ENCODE measurements at regions not wholly inside any gene's neighbourhood (a gene's known extent, or its start where the extent isn't known, plus 50 kb on each side); places are given as distances from the start of the nearest gene placed in this dataset.
A peak's percentile ranks its signal among the peaks of the same experiment; 100 is the strongest.

DNA sequence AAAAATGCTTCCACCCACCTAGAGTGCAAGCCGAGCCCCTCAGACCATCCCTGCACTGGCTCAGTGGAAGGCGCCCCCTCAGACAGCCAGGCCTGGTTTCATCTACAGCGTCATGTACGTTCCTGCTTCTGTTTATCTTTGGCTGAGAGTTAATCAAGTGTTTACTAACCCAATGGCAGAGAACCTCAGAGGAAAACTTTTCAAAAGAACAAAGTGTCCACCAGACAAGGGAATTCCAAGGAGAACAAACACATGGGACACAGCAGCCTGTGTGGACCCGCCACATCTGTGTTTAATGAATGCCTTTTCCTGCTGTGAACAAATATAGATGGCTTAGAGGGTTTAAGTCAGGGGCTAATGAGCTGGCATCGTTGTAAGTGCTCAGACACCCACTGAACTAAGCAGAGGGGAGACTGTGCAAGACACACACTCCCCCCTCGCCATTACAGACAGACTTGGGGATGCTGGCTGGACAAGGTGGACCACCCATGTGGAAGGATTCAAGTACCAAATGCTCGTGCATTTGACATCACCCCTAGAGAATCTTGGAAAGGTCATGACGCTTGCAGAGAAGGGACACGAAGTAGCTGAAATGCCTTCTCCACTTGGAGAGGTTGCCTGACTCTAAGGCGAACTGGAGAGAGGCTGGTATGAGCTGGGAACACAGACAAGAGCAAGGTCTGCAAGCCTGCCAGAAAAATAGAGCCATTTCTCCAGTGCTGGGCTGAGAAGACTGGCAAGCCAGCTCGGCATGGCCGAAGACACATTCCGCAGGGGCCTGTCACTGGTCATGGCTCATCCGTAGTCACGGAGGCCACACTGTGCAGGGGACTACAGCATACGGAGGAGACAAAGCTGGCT lies 53.5 kb upstream of the NXT1 start:
- no peak overlapping the region for H2BK20ac ChIP-seq (ENCODE audit: low read depth, low read length)
- CTCF ChIA-PET, result no interaction called here
- in situ Hi-C loops (cut with MboI; ENCODE audit: low sequenced_read_pairs), result no loop called here
- POLR2A ChIA-PET (ENCODE audit: unreplicated experiment), result no interaction called here
- no peaks in the 10 kb centered on the region for H3K9me3 ChIP-seq (ENCODE audit: control insufficient read depth, insufficient read depth, low read length)
- H3K9ac ChIP-seq (ENCODE audit: low read depth, low read length), result no peak overlapping the region
- no peak overlapping the region for H3K14ac ChIP-seq (replicated peaks; ENCODE audit: low read depth, low read length)
- no peaks in the 10 kb centered on the region for H3K36me3 ChIP-seq (ENCODE audit: control insufficient read depth, insufficient read depth, low read length)
- H2BK15ac ChIP-seq (ENCODE audit: low read depth, low read length), result no peak overlapping the region
- TF ChIP-seq MAZ (IDR thresholded peaks at IDR 0.05; ENCODE audit: borderline replicate concordance, low read depth, low read length) (no peak), RCOR1 (IDR thresholded peaks at IDR 0.05; ENCODE audit: insufficient replicate concordance, low read length) (no peak), CEBPB (IDR thresholded peaks at IDR 0.05; ENCODE audit: low read depth, low read length) (no peak), MAFK (IDR thresholded peaks at IDR 0.05; ENCODE audit: low read depth, low read length) (no peak), BHLHE40 (IDR thresholded peaks at IDR 0.05; ENCODE audit: low read depth, low read length) (no peak), RFX5 (IDR thresholded peaks at IDR 0.05; ENCODE audit: low read depth, low read length) (no peak), RAD21 (IDR thresholded peaks at IDR 0.05; ENCODE audit: low read length) (no peak), CHD1 (IDR thresholded peaks at IDR 0.05; ENCODE audit: low read depth, low read length) (no peak), POLR2A (IDR thresholded peaks at IDR 0.05; ENCODE audit: low read depth, low read length) (no peak), SMC3 (IDR thresholded peaks at IDR 0.05; ENCODE audit: low read depth, low read length) (no peak), NFE2L2 (IDR thresholded peaks at IDR 0.05; ENCODE audit: low read depth, low read length) (no peak)
- TF ChIP-seq, protein P1, sequence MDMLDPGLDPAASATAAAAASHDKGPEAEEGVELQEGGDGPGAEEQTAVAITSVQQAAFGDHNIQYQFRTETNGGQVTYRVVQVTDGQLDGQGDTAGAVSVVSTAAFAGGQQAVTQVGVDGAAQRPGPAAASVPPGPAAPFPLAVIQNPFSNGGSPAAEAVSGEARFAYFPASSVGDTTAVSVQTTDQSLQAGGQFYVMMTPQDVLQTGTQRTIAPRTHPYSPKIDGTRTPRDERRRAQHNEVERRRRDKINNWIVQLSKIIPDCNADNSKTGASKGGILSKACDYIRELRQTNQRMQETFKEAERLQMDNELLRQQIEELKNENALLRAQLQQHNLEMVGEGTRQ (IDR thresholded peaks at IDR 0.05; ENCODE audit: low read depth, low read length), result no peak
- TF ChIP-seq, protein P2, sequence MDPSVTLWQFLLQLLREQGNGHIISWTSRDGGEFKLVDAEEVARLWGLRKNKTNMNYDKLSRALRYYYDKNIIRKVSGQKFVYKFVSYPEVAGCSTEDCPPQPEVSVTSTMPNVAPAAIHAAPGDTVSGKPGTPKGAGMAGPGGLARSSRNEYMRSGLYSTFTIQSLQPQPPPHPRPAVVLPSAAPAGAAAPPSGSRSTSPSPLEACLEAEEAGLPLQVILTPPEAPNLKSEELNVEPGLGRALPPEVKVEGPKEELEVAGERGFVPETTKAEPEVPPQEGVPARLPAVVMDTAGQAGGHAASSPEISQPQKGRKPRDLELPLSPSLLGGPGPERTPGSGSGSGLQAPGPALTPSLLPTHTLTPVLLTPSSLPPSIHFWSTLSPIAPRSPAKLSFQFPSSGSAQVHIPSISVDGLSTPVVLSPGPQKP (IDR thresholded peaks at IDR 0.05; ENCODE audit: borderline replicate concordance, low read depth, low read length), result no peak
- TF ChIP-seq, protein P3, sequence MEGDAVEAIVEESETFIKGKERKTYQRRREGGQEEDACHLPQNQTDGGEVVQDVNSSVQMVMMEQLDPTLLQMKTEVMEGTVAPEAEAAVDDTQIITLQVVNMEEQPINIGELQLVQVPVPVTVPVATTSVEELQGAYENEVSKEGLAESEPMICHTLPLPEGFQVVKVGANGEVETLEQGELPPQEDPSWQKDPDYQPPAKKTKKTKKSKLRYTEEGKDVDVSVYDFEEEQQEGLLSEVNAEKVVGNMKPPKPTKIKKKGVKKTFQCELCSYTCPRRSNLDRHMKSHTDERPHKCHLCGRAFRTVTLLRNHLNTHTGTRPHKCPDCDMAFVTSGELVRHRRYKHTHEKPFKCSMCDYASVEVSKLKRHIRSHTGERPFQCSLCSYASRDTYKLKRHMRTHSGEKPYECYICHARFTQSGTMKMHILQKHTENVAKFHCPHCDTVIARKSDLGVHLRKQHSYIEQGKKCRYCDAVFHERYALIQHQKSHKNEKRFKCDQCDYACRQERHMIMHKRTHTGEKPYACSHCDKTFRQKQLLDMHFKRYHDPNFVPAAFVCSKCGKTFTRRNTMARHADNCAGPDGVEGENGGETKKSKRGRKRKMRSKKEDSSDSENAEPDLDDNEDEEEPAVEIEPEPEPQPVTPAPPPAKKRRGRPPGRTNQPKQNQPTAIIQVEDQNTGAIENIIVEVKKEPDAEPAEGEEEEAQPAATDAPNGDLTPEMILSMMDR (conservative IDR thresholded peaks at IDR 0.05; ENCODE audit: low read depth, low read length), result no peak
- peak overlapping the region; percentile 31 for H2AK9ac ChIP-seq (replicated peaks; ENCODE audit: low read depth, low read length, poor library complexity)
- no peak overlapping the region for H3K4me3 ChIP-seq (ENCODE audit: insufficient read depth, low read depth, low read length)
- ATAC-seq (ENCODE audit: low read depth), result no peak
- no peaks in the 10 kb centered on the region for H3K4me1 ChIP-seq (ENCODE audit: control insufficient read depth, insufficient read depth, low read length)
- no TSS peak for BruUV-seq (replicated peaks)
- H4K5ac ChIP-seq (ENCODE audit: low read depth, low read length), result no peak overlapping the region
- H3K9me1 ChIP-seq (ENCODE audit: insufficient read depth, low read length), result no peaks in the 10 kb centered on the region
- WGBS, 2 experiments (ENCODE audit: extremely low coverage in 2 of 2, insufficient read length in 1 of 2), result 50% methylated on average over 7 of the region's 17 CpGs; no CpG with 5 or more reads in 1 of the 2 experiments
- no peak overlapping the region for H2BK120ac ChIP-seq (ENCODE audit: low read depth, low read length)
- H3K4me2 ChIP-seq (ENCODE audit: low read depth, low read length), result no peak overlapping the region
- DNase-seq, result no peak
- no peak overlapping the region for H2BK5ac ChIP-seq (ENCODE audit: low read depth, low read length, poor library complexity, severe bottlenecking)
- H2AFZ ChIP-seq (replicated peaks; ENCODE audit: low read length, poor library complexity), result peak overlapping the region; percentile 33
- H3K23ac ChIP-seq (ENCODE audit: low read depth, low read length), result no peak overlapping the region
- dilution Hi-C loops (cut with HindIII; ENCODE audit: low sequenced_read_pairs, unreplicated experiment), result no loop called here
- no peak overlapping the region for H2AK5ac ChIP-seq (ENCODE audit: low read depth, low read length)
- no peak overlapping the region for H3K18ac ChIP-seq (ENCODE audit: low read depth, low read length)
- no peak overlapping the region for H3K27ac ChIP-seq (ENCODE audit: insufficient read depth, low read length)
- no peaks in the 10 kb centered on the region for H3K79me1 ChIP-seq (ENCODE audit: low read depth in 1 of 2, low read length in 2 of 2)
- H3K56ac ChIP-seq (ENCODE audit: extremely low read depth, insufficient read depth, low read length), result no peak overlapping the region
- no peak overlapping the region for H3K4ac ChIP-seq (ENCODE audit: low read depth, low read length)
- H3K27me3 ChIP-seq (ENCODE audit: control insufficient read depth, insufficient read depth, low read length), result peaks cover 12% of the 10 kb centered on the region
- H4K8ac ChIP-seq (ENCODE audit: low read depth in 2 of 2, low read length in 2 of 2), result no peak overlapping the region
- H4K20me1 ChIP-seq (ENCODE audit: insufficient read depth, low read length), result no peaks in the 10 kb centered on the region
- intact Hi-C loops (cut with micrococcal nuclease), result no loop called here
- H4K91ac ChIP-seq (ENCODE audit: insufficient read depth, low read depth, low read length), result no peak overlapping the region
